ENCODE measurements at regions not wholly inside any gene's neighbourhood (a gene's known extent, or its start where the extent isn't known, plus 50 kb on each side); places are given as distances from the start of the nearest gene placed in this dataset.

- TF ChIP-seq CTCF (conservative IDR thresholded peaks at IDR 0.05; ENCODE audit: low read length) (no peak), EZH2phosphoT487 (IDR thresholded peaks at IDR 0.05; ENCODE audit: borderline replicate concordance, low read depth, low read length) (no peak)
Observed at GRCh38 chr12:71276541-71276940, 118.7 kb upstream of the TSPAN8 start.
